ENCODE measurements at regions not wholly inside any gene's neighbourhood (a gene's known extent, or its start where the extent isn't known, plus 50 kb on each side); places are given as distances from the start of the nearest gene placed in this dataset.

DNA sequence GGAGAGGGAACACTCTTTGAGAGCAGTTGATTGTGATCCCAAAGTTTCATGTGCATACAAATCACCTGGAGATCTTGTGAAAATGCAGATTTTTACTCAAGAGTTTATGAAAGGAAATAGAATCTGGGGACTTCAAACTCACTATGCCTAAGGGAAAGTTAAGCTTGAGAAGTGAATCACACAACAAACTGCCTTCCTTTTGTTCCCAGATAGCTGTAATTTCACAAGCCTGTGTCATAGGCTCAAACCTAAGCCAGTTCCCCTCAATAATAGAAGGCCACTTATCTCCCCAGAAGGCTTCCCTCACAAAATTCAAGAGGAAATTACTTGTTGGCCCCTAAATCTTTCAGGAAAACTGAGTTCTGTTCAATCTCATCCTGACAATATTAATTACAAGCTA is 132.8 kb upstream of the MAGEB16 start:
- Histone ChIP-seq H3K4me1 (ENCODE audit: control insufficient read depth in 5 of 5, insufficient read depth in 5 of 5, low read length in 5 of 5) (no peaks in the 10 kb centered on the region), H3K4me3 (ENCODE audit: low read depth in 1 of 5, low read length in 5 of 5) (no peak overlapping the region), H3K36me3 (ENCODE audit: control insufficient read depth in 5 of 5, insufficient read depth in 5 of 5, low read length in 5 of 5) (no peaks in the 10 kb centered on the region)

DNA sequence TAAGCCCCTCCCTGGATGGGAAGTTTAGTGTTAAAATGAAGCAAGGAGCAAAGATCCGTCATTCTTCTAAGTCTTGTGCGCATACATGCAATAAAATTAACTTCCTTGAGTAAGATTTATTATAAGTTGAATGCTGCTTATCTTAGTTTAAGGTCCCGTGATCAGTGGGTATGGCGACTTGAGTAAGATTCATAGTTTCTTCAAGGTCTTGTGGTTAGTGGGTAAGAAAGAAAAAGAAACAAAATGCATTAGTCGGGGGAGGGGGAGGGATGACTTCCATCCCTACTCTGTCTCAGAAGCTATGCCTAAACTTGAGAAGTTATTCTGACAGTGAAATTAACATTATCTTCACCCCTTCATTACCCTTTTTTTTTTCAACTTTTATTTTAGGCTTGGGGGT is 127.3 kb upstream of the MAGEB16 start:
- peaks cover 0 to 3% (median 0%) of the 10 kb centered on the region in 5 donors for H3K27me3 ChIP-seq (ENCODE audit: control insufficient read depth in 5 of 5, insufficient read depth in 4 of 5, low read length in 5 of 5)
- no peak overlapping the region for H3K9ac ChIP-seq (ENCODE audit: low read length in 5 of 5)
- H3K9me3 ChIP-seq (ENCODE audit: control insufficient read depth in 5 of 5, low read length in 5 of 5): peaks cover 0 to 6% (median 0%) of the 10 kb centered on the region in 5 donors
- no peak overlapping the region for H3K27ac ChIP-seq (ENCODE audit: low read depth, low read length)
- H3K36me3 ChIP-seq (ENCODE audit: control insufficient read depth in 5 of 5, insufficient read depth in 5 of 5, low read length in 5 of 5): no peaks in the 10 kb centered on the region
- no peak overlapping the region for H3K4me3 ChIP-seq (ENCODE audit: low read depth in 1 of 5, low read length in 5 of 5)
- H3K4me1 ChIP-seq (ENCODE audit: control insufficient read depth in 5 of 5, insufficient read depth in 5 of 5, low read length in 5 of 5): no peaks in the 10 kb centered on the region

More for the DNA sequence above, 132.8 kb upstream of the MAGEB16 start:
- no peaks in the 10 kb centered on the region for H3K27me3 ChIP-seq (ENCODE audit: control insufficient read depth in 5 of 5, insufficient read depth in 4 of 5, low read length in 5 of 5)
- H3K9me3 ChIP-seq (ENCODE audit: control insufficient read depth in 5 of 5, low read length in 5 of 5): no peaks in the 10 kb centered on the region
- no peak overlapping the region for H3K27ac ChIP-seq (ENCODE audit: low read depth, low read length)
- H3K9ac ChIP-seq (ENCODE audit: low read length in 5 of 5): no peak overlapping the region

DNA sequence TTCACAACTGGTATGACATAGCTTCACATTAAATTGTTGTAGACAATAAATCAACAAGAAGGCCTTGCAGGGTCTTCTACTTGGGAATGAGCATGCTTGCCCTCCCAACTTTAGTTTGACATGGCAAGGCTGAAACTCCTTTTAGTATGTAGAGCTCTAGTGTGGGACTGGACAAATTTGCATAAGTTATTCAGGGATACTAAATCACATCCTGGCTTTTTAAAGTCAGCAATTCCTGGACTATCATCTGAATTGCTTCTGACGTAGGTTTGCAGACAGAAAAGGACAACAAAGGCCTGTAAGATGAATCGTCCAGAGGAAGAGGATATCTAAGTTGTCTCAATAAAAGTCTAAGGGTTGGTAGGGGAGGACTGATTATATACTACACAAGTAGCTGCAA is 123.0 kb upstream of the MAGEB16 start:
- Histone ChIP-seq H3K9me3 (ENCODE audit: control insufficient read depth in 5 of 5, low read length in 5 of 5) (peaks cover 0 to 6% (median 0%) of the 10 kb centered on the region in 5 donors), H3K36me3 (ENCODE audit: control insufficient read depth in 5 of 5, insufficient read depth in 5 of 5, low read length in 5 of 5) (no peaks in the 10 kb centered on the region), H3K4me1 (ENCODE audit: control insufficient read depth in 5 of 5, insufficient read depth in 5 of 5, low read length in 5 of 5) (no peaks in the 10 kb centered on the region), H3K9ac (ENCODE audit: low read length in 5 of 5) (no peak overlapping the region), H3K4me3 (ENCODE audit: low read depth in 1 of 5, low read length in 5 of 5) (no peak overlapping the region), H3K27me3 (ENCODE audit: control insufficient read depth in 5 of 5, insufficient read depth in 4 of 5, low read length in 5 of 5) (peaks cover 0 to 3% (median 0%) of the 10 kb centered on the region in 5 donors), H3K27ac (ENCODE audit: low read depth, low read length) (no peak overlapping the region)

DNA sequence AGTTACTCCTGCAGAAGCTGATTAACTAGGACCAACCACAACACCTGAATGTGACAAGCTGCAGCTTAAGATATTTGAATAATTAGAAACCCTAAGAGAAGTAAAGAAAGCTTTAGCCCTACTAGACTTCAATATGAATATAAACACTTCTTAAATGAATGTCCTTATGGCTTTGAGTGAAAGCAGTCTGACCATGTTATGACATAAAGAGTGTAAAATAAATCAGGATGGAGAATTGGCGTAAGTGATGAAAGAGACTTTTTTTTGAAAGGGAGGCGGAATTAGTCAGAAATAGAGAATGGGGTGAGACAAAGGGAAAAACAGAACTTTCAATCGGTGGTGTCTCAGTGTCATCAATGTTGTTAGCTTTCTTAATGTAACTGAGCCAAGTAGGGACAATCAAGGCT is 117.2 kb upstream of the MAGEB16 start:
- no peak overlapping the region for H3K4me3 ChIP-seq (ENCODE audit: low read depth in 1 of 5, low read length in 5 of 5)
- no peaks in the 10 kb centered on the region for H3K9me3 ChIP-seq (ENCODE audit: control insufficient read depth in 5 of 5, low read length in 5 of 5)
- no peaks in the 10 kb centered on the region for H3K36me3 ChIP-seq (ENCODE audit: control insufficient read depth in 5 of 5, insufficient read depth in 5 of 5, low read length in 5 of 5)
- no peaks in the 10 kb centered on the region for H3K4me1 ChIP-seq (ENCODE audit: control insufficient read depth in 5 of 5, insufficient read depth in 5 of 5, low read length in 5 of 5)
- peaks cover 0 to 8% (median 0%) of the 10 kb centered on the region in 5 donors for H3K27me3 ChIP-seq (ENCODE audit: control insufficient read depth in 5 of 5, insufficient read depth in 4 of 5, low read length in 5 of 5)
- no peak overlapping the region for H3K27ac ChIP-seq (ENCODE audit: low read depth, low read length)
- H3K9ac ChIP-seq (ENCODE audit: low read length in 5 of 5): no peak overlapping the region

DNA sequence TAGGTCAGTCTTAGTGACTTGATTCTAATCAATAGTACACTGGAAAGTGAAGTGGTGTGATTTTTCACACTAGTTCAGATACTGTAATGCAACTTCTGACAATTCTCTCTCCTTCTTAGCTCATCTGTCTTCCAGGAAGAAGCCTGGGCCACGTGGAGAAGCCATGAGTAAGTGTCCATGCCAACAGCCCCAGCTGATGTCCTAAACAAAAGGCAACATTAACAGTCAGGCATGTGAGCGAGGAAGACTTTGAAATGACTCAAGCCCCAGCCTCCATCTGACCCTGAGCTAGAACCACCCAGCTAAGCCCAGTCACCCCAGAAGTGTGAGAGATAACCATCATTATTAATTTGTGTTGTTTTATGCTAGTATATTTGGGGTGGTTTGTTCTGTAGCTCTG is 115.7 kb upstream of the MAGEB16 start:
- H3K4me3 ChIP-seq (ENCODE audit: low read depth in 1 of 5, low read length in 5 of 5): no peak overlapping the region
- H3K9me3 ChIP-seq (ENCODE audit: control insufficient read depth in 5 of 5, low read length in 5 of 5): no peaks in the 10 kb centered on the region
- H3K9ac ChIP-seq (ENCODE audit: low read length in 5 of 5): no peak overlapping the region
- no peaks in the 10 kb centered on the region for H3K36me3 ChIP-seq (ENCODE audit: control insufficient read depth in 5 of 5, insufficient read depth in 5 of 5, low read length in 5 of 5)
- H3K27me3 ChIP-seq (ENCODE audit: control insufficient read depth in 5 of 5, insufficient read depth in 4 of 5, low read length in 5 of 5): peaks cover 0 to 8% (median 0%) of the 10 kb centered on the region in 5 donors
- H3K27ac ChIP-seq (ENCODE audit: low read depth, low read length): no peak overlapping the region
- no peaks in the 10 kb centered on the region for H3K4me1 ChIP-seq (ENCODE audit: control insufficient read depth in 5 of 5, insufficient read depth in 5 of 5, low read length in 5 of 5)

DNA sequence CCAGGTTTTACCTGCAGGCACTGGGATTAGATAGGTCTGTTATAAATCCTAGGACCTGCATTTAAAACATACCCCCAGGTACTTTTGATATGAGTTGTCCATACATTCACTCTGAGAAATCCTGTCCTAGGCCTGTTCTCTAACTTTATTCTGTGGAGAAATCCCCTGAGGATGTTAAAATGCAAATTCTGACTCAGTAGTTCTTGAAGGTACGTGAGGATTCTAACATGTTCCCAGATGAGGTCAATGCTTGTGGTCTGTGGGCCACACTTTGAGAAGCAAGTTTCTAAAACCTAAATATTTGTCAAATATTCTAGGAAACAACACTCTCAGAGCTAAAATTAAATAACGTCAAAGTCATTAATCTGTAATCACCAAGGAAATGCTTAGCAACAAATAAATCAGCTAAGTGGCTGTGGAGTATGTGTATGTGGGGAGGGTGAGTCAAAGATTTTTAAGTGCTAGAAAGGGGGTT is 101.3 kb upstream of the MAGEB16 start:
- no peak overlapping the region for H3K27ac ChIP-seq (ENCODE audit: low read depth, low read length)
- H3K4me3 ChIP-seq (ENCODE audit: low read depth in 1 of 5, low read length in 5 of 5): no peak overlapping the region
- no peaks in the 10 kb centered on the region for H3K36me3 ChIP-seq (ENCODE audit: control insufficient read depth in 5 of 5, insufficient read depth in 5 of 5, low read length in 5 of 5)
- no peak overlapping the region for H3K9ac ChIP-seq (ENCODE audit: low read length in 5 of 5)
- no peaks in the 10 kb centered on the region for H3K9me3 ChIP-seq (ENCODE audit: control insufficient read depth in 5 of 5, low read length in 5 of 5)
- peaks cover 0 to 3% (median 2%) of the 10 kb centered on the region in 5 donors for H3K27me3 ChIP-seq (ENCODE audit: control insufficient read depth in 5 of 5, insufficient read depth in 4 of 5, low read length in 5 of 5)
- no peaks in the 10 kb centered on the region for H3K4me1 ChIP-seq (ENCODE audit: control insufficient read depth in 5 of 5, insufficient read depth in 5 of 5, low read length in 5 of 5)

DNA sequence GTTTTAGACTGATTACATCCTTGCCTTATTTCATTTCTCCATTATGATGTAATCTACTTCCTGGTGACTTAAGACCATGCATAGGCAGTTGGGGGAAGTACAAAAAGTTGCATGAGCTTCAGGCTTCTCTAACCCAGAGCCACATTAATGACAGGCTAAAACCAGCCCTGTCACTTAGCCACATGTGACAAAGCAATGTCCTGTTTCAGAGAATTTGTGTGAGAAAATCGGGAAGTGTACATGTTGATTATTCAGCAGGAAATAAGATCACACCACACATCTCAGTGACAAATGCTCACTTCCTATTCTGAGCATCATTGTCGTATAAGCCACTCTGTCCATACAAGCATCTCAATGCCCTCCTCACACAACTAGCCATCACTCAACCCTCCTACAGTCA is 98.5 kb upstream of the MAGEB16 start:
- Histone ChIP-seq H3K27ac (ENCODE audit: low read depth, low read length) (no peak overlapping the region), H3K9me3 (ENCODE audit: control insufficient read depth in 5 of 5, low read length in 5 of 5) (no peaks in the 10 kb centered on the region), H3K4me1 (ENCODE audit: control insufficient read depth in 5 of 5, insufficient read depth in 5 of 5, low read length in 5 of 5) (no peaks in the 10 kb centered on the region), H3K4me3 (ENCODE audit: low read depth in 1 of 5, low read length in 5 of 5) (no peak overlapping the region), H3K27me3 (ENCODE audit: control insufficient read depth in 5 of 5, insufficient read depth in 4 of 5, low read length in 5 of 5) (peaks cover 0 to 3% (median 0%) of the 10 kb centered on the region in 5 donors), H3K9ac (ENCODE audit: low read length in 5 of 5) (no peak overlapping the region), H3K36me3 (ENCODE audit: control insufficient read depth in 5 of 5, insufficient read depth in 5 of 5, low read length in 5 of 5) (no peaks in the 10 kb centered on the region)

DNA sequence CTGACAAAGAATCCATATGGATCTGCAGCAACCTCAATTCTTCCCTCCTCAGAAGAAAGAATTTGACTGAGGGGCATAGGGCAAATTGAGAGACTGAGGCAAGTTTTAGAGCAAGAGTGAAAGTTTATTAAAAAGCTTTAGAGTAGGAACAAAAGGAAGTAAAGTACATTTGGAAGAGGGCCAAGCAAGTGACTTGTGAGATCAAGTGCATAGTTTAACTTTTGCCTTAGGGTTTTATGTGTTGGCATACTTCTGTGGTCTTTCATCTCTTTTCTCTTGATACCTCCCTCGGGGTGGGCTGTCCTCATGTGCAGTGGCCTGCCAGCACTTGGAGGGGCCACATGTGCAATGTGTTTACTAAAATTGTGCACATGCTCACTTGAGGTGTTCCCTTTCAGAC is 98.0 kb upstream of the MAGEB16 start:
- peaks cover 0 to 3% (median 0%) of the 10 kb centered on the region in 5 donors for H3K27me3 ChIP-seq (ENCODE audit: control insufficient read depth in 5 of 5, insufficient read depth in 4 of 5, low read length in 5 of 5)
- H3K27ac ChIP-seq (ENCODE audit: low read depth, low read length): no peak overlapping the region
- no peak overlapping the region for H3K4me3 ChIP-seq (ENCODE audit: low read depth in 1 of 5, low read length in 5 of 5)
- H3K4me1 ChIP-seq (ENCODE audit: control insufficient read depth in 5 of 5, insufficient read depth in 5 of 5, low read length in 5 of 5): no peaks in the 10 kb centered on the region
- H3K9me3 ChIP-seq (ENCODE audit: control insufficient read depth in 5 of 5, low read length in 5 of 5): no peaks in the 10 kb centered on the region
- H3K36me3 ChIP-seq (ENCODE audit: control insufficient read depth in 5 of 5, insufficient read depth in 5 of 5, low read length in 5 of 5): no peaks in the 10 kb centered on the region
- no peak overlapping the region for H3K9ac ChIP-seq (ENCODE audit: low read length in 5 of 5)

DNA sequence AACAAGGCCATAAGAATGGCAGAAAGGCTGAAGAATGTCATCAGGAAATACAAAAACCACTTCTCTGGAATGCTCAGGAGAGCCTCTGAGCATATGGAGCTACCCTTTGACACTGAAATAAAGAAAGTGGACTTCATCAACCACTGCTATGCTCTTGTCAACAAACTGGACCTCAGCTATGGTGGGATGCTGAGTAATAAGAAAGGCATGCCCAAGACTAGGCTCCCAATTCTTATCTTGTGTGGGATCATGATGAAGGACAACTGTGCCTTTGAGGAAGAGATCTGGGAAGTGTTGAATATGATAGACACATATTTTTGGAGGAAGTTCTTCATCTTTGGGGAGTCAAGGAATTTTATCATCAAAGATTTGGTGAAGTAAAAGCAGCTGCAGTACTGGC is 86.9 kb upstream of the MAGEB16 start:
- Histone ChIP-seq H3K4me3 (ENCODE audit: low read depth in 1 of 5, low read length in 5 of 5) (no peak overlapping the region), H3K9ac (ENCODE audit: low read length in 5 of 5) (no peak overlapping the region), H3K36me3 (ENCODE audit: control insufficient read depth in 5 of 5, insufficient read depth in 5 of 5, low read length in 5 of 5) (no peaks in the 10 kb centered on the region), H3K27ac (ENCODE audit: low read depth, low read length) (no peak overlapping the region), H3K9me3 (ENCODE audit: control insufficient read depth in 5 of 5, low read length in 5 of 5) (no peaks in the 10 kb centered on the region), H3K4me1 (ENCODE audit: control insufficient read depth in 5 of 5, insufficient read depth in 5 of 5, low read length in 5 of 5) (no peaks in the 10 kb centered on the region), H3K27me3 (ENCODE audit: control insufficient read depth in 5 of 5, insufficient read depth in 4 of 5, low read length in 5 of 5) (peaks cover 0 to 9% (median 7%) of the 10 kb centered on the region in 5 donors)

DNA sequence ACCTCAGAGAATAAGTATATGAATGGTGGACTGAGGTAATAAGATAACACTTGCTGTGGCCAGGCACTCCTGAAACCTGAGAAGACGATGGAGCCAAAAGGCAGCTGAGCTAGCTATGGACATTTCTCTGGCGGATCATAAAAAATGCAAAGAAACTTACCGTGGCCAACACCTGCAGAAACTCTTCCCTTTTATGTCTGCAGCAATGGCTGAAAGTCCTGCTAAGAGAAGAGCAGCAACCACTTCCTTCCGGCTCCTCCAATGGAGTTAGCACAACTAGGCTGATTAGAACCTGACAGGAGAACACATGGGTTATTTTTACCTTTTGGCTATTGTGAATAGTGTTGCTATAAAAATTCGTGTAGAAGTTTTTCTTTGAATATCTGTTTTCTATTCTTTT is 76.0 kb upstream of the MAGEB16 start:
- Histone ChIP-seq H3K4me3 (ENCODE audit: low read depth in 1 of 5, low read length in 5 of 5) (no peak overlapping the region), H3K36me3 (ENCODE audit: control insufficient read depth in 5 of 5, insufficient read depth in 5 of 5, low read length in 5 of 5) (no peaks in the 10 kb centered on the region), H3K27ac (ENCODE audit: low read depth, low read length) (no peak overlapping the region), H3K9me3 (ENCODE audit: control insufficient read depth in 5 of 5, low read length in 5 of 5) (no peaks in the 10 kb centered on the region), H3K27me3 (ENCODE audit: control insufficient read depth in 5 of 5, insufficient read depth in 4 of 5, low read length in 5 of 5) (peaks cover 0 to 4% (median 0%) of the 10 kb centered on the region in 5 donors), H3K4me1 (ENCODE audit: control insufficient read depth in 5 of 5, insufficient read depth in 5 of 5, low read length in 5 of 5) (no peaks in the 10 kb centered on the region), H3K9ac (ENCODE audit: low read length in 5 of 5) (no peak overlapping the region)

DNA sequence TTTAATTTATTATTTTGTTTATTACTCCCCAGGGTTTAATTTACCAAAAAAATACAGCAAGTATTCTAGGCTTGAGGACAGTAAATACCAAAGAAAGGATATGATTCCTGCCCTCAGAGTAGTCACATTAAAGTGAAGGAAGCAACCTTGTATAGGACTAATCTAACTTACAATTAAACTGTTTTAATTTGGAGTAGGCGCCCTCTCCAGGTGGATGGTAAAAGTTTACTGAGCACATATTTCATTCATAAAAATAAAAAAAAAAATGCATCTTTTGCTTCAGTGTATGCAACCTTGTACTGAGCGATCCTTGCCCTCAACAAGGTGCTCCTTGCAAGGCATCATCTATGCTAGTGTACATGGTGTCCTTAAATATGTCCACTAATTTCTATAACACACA is 72.0 kb upstream of the MAGEB16 start:
- H3K4me3 ChIP-seq (ENCODE audit: low read depth in 1 of 5, low read length in 5 of 5): no peak overlapping the region
- no peak overlapping the region for H3K9ac ChIP-seq (ENCODE audit: low read length in 5 of 5)

More for the DNA sequence above, 72.0 kb upstream of the MAGEB16 start:
- Histone ChIP-seq H3K36me3 (ENCODE audit: control insufficient read depth in 5 of 5, insufficient read depth in 5 of 5, low read length in 5 of 5) (no peaks in the 10 kb centered on the region), H3K27ac (ENCODE audit: low read depth, low read length) (no peak overlapping the region), H3K9me3 (ENCODE audit: control insufficient read depth in 5 of 5, low read length in 5 of 5) (no peaks in the 10 kb centered on the region), H3K4me1 (ENCODE audit: control insufficient read depth in 5 of 5, insufficient read depth in 5 of 5, low read length in 5 of 5) (no peaks in the 10 kb centered on the region), H3K27me3 (ENCODE audit: control insufficient read depth in 5 of 5, insufficient read depth in 4 of 5, low read length in 5 of 5) (peaks cover 0 to 4% (median 0%) of the 10 kb centered on the region in 5 donors)

All from subcutaneous abdominal adipose tissue (tissue), 5 donors.